ENCODE measurements at regions not wholly inside any gene's neighbourhood (a gene's known extent, or its start where the extent isn't known, plus 50 kb on each side); places are given as distances from the start of the nearest gene placed in this dataset.

GRCh38 chr7:81492910-81493309, 276.9 kb downstream of the HGF start:
- ATAC-seq (no peak), DNase-seq (ENCODE audit: low spot score) (no peak), FAIRE-seq (no peak)
- no peaks in the 10 kb centered on the region for H3K4me1 ChIP-seq (ENCODE audit: insufficient read depth, low read length)
- no peaks in the 10 kb centered on the region for H3K36me3 ChIP-seq (replicated peaks in 1 of 2; ENCODE audit: control insufficient read depth in 1 of 2, insufficient read depth in 2 of 2, low read length in 2 of 2)
- no peak overlapping the region for H3K27ac ChIP-seq (ENCODE audit: extremely low read length, insufficient read depth, low read length)
- 0% methylated on average over 1 of the region's 1 CpG for WGBS (ENCODE audit: low lambda C conversion rate)
- BruUV-seq (replicated peaks), result no TSS peak
- no peaks in the 10 kb centered on the region for H3K79me2 ChIP-seq (ENCODE audit: insufficient read depth, low read length)
- no peaks in the 10 kb centered on the region for H3K27me3 ChIP-seq (ENCODE audit: control insufficient read depth in 1 of 2, insufficient read depth in 2 of 2, low read length in 2 of 2)
- no peak overlapping the region for H3K4me2 ChIP-seq (ENCODE audit: low read depth, low read length)
- no peak overlapping the region for H3K9ac ChIP-seq (ENCODE audit: insufficient read depth, low read depth, low read length)
- POLR2A ChIA-PET, result no interaction called here
- in situ Hi-C loops (cut with HindIII; ENCODE audit: extremely low pct_ligation_motif_present, low pct_unique_long_range_greater_than_20kb) (loop anchor here (25.0 kb wide), 2 partner anchors 1069 to 1244 kb away; no protein-coding TSS in a partner anchor), intact Hi-C loops (cut with micrococcal nuclease; ENCODE audit: unreplicated experiment) (loop anchor here (10.0 kb wide), 1 partner anchor 992 kb away; no protein-coding TSS in a partner anchor)
- no peak overlapping the region for H2AFZ ChIP-seq (ENCODE audit: low read length)
- TF ChIP-seq, protein P1, sequence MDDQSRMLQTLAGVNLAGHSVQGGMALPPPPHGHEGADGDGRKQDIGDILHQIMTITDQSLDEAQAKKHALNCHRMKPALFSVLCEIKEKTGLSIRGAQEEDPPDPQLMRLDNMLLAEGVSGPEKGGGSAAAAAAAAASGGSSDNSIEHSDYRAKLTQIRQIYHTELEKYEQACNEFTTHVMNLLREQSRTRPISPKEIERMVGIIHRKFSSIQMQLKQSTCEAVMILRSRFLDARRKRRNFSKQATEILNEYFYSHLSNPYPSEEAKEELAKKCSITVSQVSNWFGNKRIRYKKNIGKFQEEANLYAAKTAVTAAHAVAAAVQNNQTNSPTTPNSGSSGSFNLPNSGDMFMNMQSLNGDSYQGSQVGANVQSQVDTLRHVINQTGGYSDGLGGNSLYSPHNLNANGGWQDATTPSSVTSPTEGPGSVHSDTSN (CRISPR knock-in tag; IDR thresholded peaks at IDR 0.05; ENCODE audit: borderline replicate concordance), result no peak
- TF ChIP-seq ZNF460 (CRISPR knock-in tag; IDR thresholded peaks at IDR 0.05; ENCODE audit: borderline replicate concordance), result no peak
- CTCF ChIA-PET (ENCODE audit: low intra/inter-chr PET ratio, low total read pairs), result no interaction called here
- no peak overlapping the region for H3K4me3 ChIP-seq (replicated peaks in 1 of 3; ENCODE audit: insufficient read depth in 1 of 3, low read depth in 2 of 3, low read length in 3 of 3)
- H4K20me1 ChIP-seq (ENCODE audit: insufficient read depth, low read length), result no peaks in the 10 kb centered on the region
- no peaks in the 10 kb centered on the region for H3K9me3 ChIP-seq (ENCODE audit: low read length)

DNA sequence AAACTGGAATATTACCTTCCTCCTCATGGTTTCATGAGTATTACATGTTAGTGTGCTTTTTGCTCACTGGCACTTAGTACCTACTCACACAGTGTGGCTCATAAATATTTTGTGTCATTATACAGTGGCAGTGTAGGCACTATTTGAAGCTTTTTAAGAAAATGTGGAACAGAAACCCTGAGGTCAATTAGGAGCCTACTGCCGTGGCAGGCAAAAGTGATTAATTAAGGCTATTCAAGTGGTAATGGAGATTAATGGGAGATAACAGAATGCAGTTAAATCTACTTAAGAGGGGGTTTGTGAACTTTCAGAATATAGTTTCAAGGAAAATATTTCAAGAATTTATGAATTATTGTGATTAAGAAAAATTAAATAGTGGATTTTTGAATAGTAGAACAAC, 277.6 kb downstream of the HGF start:
- CTCF ChIA-PET (ENCODE audit: low intra/inter-chr PET ratio, low total read pairs), result no interaction called here
- intact Hi-C loops (cut with micrococcal nuclease; ENCODE audit: unreplicated experiment), result loop anchor here (10.0 kb wide), 1 partner anchor 993 kb away; no protein-coding TSS in a partner anchor
- no peak for TF ChIP-seq ZNF674 (CRISPR knock-in tag; IDR thresholded peaks at IDR 0.05; ENCODE audit: low read depth)
- TF ChIP-seq RAD51 (IDR thresholded peaks at IDR 0.05; ENCODE audit: borderline replicate concordance), result no peak
- no peak for TF ChIP-seq KLF6 (CRISPR knock-in tag; IDR thresholded peaks at IDR 0.05)
- TF ChIP-seq IKZF4 (CRISPR knock-in tag; IDR thresholded peaks at IDR 0.05; ENCODE audit: borderline replicate concordance, low read depth, not compliant biosample characterization), result no peak
- no peak for TF ChIP-seq SNAPC5 (CRISPR knock-in tag; IDR thresholded peaks at IDR 0.05; ENCODE audit: borderline replicate concordance)
- TF ChIP-seq ADNP (CRISPR knock-in tag; IDR thresholded peaks at IDR 0.05), result no peak
- TF ChIP-seq, protein P2, sequence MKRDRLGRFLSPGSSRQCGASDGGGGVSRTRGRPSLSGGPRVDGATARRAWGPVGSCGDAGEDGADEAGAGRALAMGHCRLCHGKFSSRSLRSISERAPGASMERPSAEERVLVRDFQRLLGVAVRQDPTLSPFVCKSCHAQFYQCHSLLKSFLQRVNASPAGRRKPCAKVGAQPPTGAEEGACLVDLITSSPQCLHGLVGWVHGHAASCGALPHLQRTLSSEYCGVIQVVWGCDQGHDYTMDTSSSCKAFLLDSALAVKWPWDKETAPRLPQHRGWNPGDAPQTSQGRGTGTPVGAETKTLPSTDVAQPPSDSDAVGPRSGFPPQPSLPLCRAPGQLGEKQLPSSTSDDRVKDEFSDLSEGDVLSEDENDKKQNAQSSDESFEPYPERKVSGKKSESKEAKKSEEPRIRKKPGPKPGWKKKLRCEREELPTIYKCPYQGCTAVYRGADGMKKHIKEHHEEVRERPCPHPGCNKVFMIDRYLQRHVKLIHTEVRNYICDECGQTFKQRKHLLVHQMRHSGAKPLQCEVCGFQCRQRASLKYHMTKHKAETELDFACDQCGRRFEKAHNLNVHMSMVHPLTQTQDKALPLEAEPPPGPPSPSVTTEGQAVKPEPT (CRISPR knock-in tag; IDR thresholded peaks at IDR 0.05; ENCODE audit: low read depth), result no peak
- no peak for TF ChIP-seq TBL1XR1 (IDR thresholded peaks at IDR 0.05; ENCODE audit: borderline replicate concordance, low read length, partially characterized antibody)
- TF ChIP-seq POLR2AphosphoS5 (IDR thresholded peaks at IDR 0.05; ENCODE audit: low read depth, low read length), result no peak
- no peak for TF ChIP-seq EP300 (IDR thresholded peaks at IDR 0.05; ENCODE audit: low read depth in 2 of 2, low read length in 2 of 2)
- TF ChIP-seq EP300 (CRISPR knock-in tag; IDR thresholded peaks at IDR 0.05; ENCODE audit: borderline replicate concordance), result no peak
- TF ChIP-seq ZNF766 (CRISPR knock-in tag; IDR thresholded peaks at IDR 0.05; ENCODE audit: borderline replicate concordance), result no peak

More for the DNA sequence above, 277.6 kb downstream of the HGF start:
- Histone ChIP-seq H3K79me2 (ENCODE audit: insufficient read depth, low read length) (no peaks in the 10 kb centered on the region), H4K20me1 (ENCODE audit: insufficient read depth, low read length) (no peaks in the 10 kb centered on the region), H2AFZ (ENCODE audit: low read length) (no peak overlapping the region), H3K9me3 (ENCODE audit: low read length) (no peaks in the 10 kb centered on the region), H3K27me3 (ENCODE audit: control insufficient read depth in 1 of 2, insufficient read depth in 2 of 2, low read length in 2 of 2) (no peaks in the 10 kb centered on the region), H3K4me2 (ENCODE audit: low read depth, low read length) (no peak overlapping the region), H3K27ac (ENCODE audit: extremely low read length, insufficient read depth, low read length) (no peak overlapping the region), H3K4me3 (replicated peaks in 1 of 3; ENCODE audit: insufficient read depth in 1 of 3, low read depth in 2 of 3, low read length in 3 of 3) (no peak overlapping the region), H3K36me3 (replicated peaks in 1 of 2; ENCODE audit: control insufficient read depth in 1 of 2, insufficient read depth in 2 of 2, low read length in 2 of 2) (no peaks in the 10 kb centered on the region), H3K9ac (ENCODE audit: insufficient read depth, low read depth, low read length) (no peak overlapping the region), H3K4me1 (ENCODE audit: insufficient read depth, low read length) (no peaks in the 10 kb centered on the region)
- BruUV-seq (replicated peaks), result no TSS peak
- POLR2A ChIA-PET, result no interaction called here
- FAIRE-seq (no peak), DNase-seq (ENCODE audit: low spot score) (no peak), ATAC-seq (no peak)
- WGBS (ENCODE audit: low lambda C conversion rate), result 4% methylated on average over 1 of the region's 1 CpG
- in situ Hi-C loops (cut with HindIII; ENCODE audit: extremely low pct_ligation_motif_present, low pct_unique_long_range_greater_than_20kb), result loop anchor here (25.0 kb wide), 2 partner anchors 1070 to 1245 kb away; no protein-coding TSS in a partner anchor

Data from HepG2 (cell line).